ENCODE measurements at regions not wholly inside any gene's neighbourhood (a gene's known extent, or its start where the extent isn't known, plus 50 kb on each side); places are given as distances from the start of the nearest gene placed in this dataset.
A peak's percentile ranks its signal among the peaks of the same experiment; 100 is the strongest.

DNA sequence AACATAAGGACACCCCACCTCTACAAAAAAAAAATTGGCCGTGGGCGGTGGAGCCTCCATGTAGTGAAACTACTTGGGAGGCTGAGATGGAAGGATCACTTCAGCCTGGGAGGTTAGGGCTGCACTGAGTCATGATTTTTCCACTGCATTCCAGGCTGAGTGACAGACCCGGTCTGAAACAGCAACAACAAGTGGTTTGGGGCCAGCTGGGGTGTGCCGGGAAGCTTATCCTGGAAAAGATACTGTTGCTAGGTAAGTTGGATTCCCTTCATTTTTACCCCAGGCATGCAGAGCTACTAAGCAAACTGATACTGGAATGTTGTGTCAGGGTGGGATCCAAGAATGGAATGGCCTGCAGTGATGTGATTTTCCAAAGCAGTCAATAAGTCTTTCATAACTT is 57.0 kb downstream of the XAGE2 start:
- peak; percentile 42 for DNase-seq (ENCODE audit: low read depth)

- DNase-seq (ENCODE audit: low read depth) = no peak
These were observed 58.0 kb downstream of the XAGE2 start for GRCh38 chrX:52426810-52427209.

DNA sequence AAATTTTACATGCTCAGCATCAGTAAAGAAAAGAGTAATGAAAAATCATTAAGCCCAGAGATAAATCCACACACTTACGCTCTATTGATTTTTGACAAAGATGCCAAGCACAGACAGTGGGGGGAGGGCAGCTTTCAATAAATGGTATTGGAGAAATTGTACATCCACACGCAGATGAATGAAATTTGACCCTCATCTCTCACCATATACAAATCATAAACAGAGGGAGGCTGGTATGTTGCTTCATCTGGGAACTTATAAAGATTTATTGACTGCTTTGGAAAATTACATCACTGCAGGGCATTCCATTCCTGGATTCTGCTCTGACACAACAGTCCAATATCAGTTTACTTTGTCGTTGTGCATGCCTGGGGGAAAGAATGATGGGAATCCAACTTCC is 58.4 kb upstream of the XAGE1A start:
- no peak for DNase-seq (ENCODE audit: low read depth)
